Osteoblast (primary cell): ENCODE measurements at regions not wholly inside any gene's neighbourhood (a gene's known extent, or its start where the extent isn't known, plus 50 kb on each side); places are given as distances from the start of the nearest gene placed in this dataset. TPM values are rescaled to one million over a fixed set of nuclear protein-coding genes. Genes with fewer than 3 reads are reported as not detected.
"Not testable (repeated sequence)": the region's sequence is repeated elsewhere in the genome, so short reads cannot be mapped to it uniquely, and the experiment has no call there.

Experiments
- DNase-seq: peaks from one replicate; pipeline ENCODE4 v3.0.0; 2011; ENCODE audit warnings: low spot score, mixed read lengths; ENCODE audit not compliant: insufficient read length; ENCODE audit errors: missing footprints
- H2AFZ ChIP-seq: 2 replicates; pipeline ENCODE4 v1.6.0; 2011; ENCODE audit warnings: mild to moderate bottlenecking, low read length
- H3K27ac ChIP-seq: 2 replicates; pipeline ENCODE4 v1.5.1; 2011; ENCODE audit warnings: mild to moderate bottlenecking, low read depth, low read length, moderate library complexity
- H3K27me3 ChIP-seq: 2 replicates; pipeline ENCODE4 v1.6.0; 2012; ENCODE audit warnings: mild to moderate bottlenecking, control low read depth, inconsistent platforms, low read length, moderate library complexity; ENCODE audit not compliant: insufficient read depth
- H3K36me3 ChIP-seq: 2 replicates; pipeline ENCODE4 v1.5.1; 2011; ENCODE audit warnings: mild to moderate bottlenecking, low read length, control low read depth, moderate library complexity; ENCODE audit not compliant: insufficient read depth
- H3K4me1 ChIP-seq: 2 replicates; pipeline ENCODE4 v1.5.1; 2011; ENCODE audit warnings: mild to moderate bottlenecking, low read length, control low read depth, moderate library complexity; ENCODE audit not compliant: insufficient read depth
- H3K4me2 ChIP-seq: 2 replicates; pipeline ENCODE4 v1.6.0; 2011; ENCODE audit warnings: mild to moderate bottlenecking, low read length; ENCODE audit not compliant: insufficient read depth
- H3K4me3 ChIP-seq: fragments of 200-600 bp; sonication (generic); 3 replicates; pipeline ENCODE4 v1.5.1; 2012; ENCODE audit warnings: mild to moderate bottlenecking, low read length, inconsistent platforms; ENCODE audit not compliant: insufficient read depth
- H3K79me2 ChIP-seq: 2 replicates; pipeline ENCODE4 v1.6.0; 2012; ENCODE audit warnings: mild to moderate bottlenecking, low read length, control low read depth, inconsistent platforms; ENCODE audit not compliant: insufficient read depth
- H3K9me3 ChIP-seq: 2 replicates; pipeline ENCODE4 v1.5.1; 2011; ENCODE audit warnings: low read depth, low read length, control low read depth
- H4K20me1 ChIP-seq: 2 replicates; pipeline ENCODE4 v1.6.0; 2012; ENCODE audit warnings: mild to moderate bottlenecking, low read length, control low read depth; ENCODE audit not compliant: insufficient read depth
- CTCF ChIP-seq: IDR thresholded peaks from 2 replicates; pipeline ENCODE4 v1.5.1; 2011; ENCODE audit warnings: mild to moderate bottlenecking, low read depth, low read length, moderate library complexity; ENCODE audit errors: extremely low read depth
- small RNA-seq: library from RNA; depleted of rRNA; stranded (forward); fragments of <200 nt; gene quantifications from one replicate; pipeline ENCODE3, GENCODE V24; 2012

- not testable (repeated sequence) for H3K79me2 ChIP-seq, H3K4me1 ChIP-seq, H3K9me3 ChIP-seq, DNase-seq, H4K20me1 ChIP-seq, H3K27me3 ChIP-seq, H3K27ac ChIP-seq, H3K36me3 ChIP-seq, H2AFZ ChIP-seq
- peak overlapping the region; percentile 64 for H3K4me3 ChIP-seq
- H3K4me2 ChIP-seq: peak overlapping the region; percentile 28
Measured at GRCh38 chr9:64016246-64016645, 1268.8 kb downstream of the FOXD4L5 start.

GRCh38 chr9:64015136-64015535, 1269.9 kb downstream of the FOXD4L5 start:
- H3K27me3 ChIP-seq: no peaks in the 10 kb centered on the region

GRCh38 chr9:64014386-64015091, 1270.5 kb downstream of the FOXD4L5 start:
- H3K27ac ChIP-seq, H3K36me3 ChIP-seq, H2AFZ ChIP-seq, H3K4me1 ChIP-seq, H3K4me2 ChIP-seq, H4K20me1 ChIP-seq, H3K79me2 ChIP-seq, H3K9me3 ChIP-seq, H3K27me3 ChIP-seq, H3K4me3 ChIP-seq: not testable (repeated sequence)
- peak; percentile 29 for DNase-seq

More at GRCh38 chr9:64015136-64015535, 1269.9 kb downstream of the FOXD4L5 start:
- H4K20me1 ChIP-seq: no peaks in the 10 kb centered on the region
- no peaks in the 10 kb centered on the region for H3K4me1 ChIP-seq
- no peaks in the 10 kb centered on the region for H3K36me3 ChIP-seq
- TF ChIP-seq CTCF: no peak
- H3K79me2 ChIP-seq: no peaks in the 10 kb centered on the region
- H2AFZ ChIP-seq: no peak overlapping the region
- H3K9me3 ChIP-seq: no peaks in the 10 kb centered on the region
- H3K27ac ChIP-seq: no peak overlapping the region
- H3K4me2 ChIP-seq: no peak overlapping the region
- peak; percentile 15 for DNase-seq
- H3K4me3 ChIP-seq: no peak overlapping the region

- not testable (repeated sequence) for H3K79me2 ChIP-seq, H4K20me1 ChIP-seq, H3K4me2 ChIP-seq, H2AFZ ChIP-seq, H3K9me3 ChIP-seq, H3K27ac ChIP-seq, DNase-seq, H3K27me3 ChIP-seq, H3K36me3 ChIP-seq, H3K4me1 ChIP-seq, H3K4me3 ChIP-seq
Measured at GRCh38 chr9:64013122-64013521, 1271.9 kb downstream of the FOXD4L5 start.

- H3K4me2 ChIP-seq, H3K9me3 ChIP-seq, H3K79me2 ChIP-seq, DNase-seq, H4K20me1 ChIP-seq, H3K27ac ChIP-seq, H3K27me3 ChIP-seq, H2AFZ ChIP-seq, H3K4me3 ChIP-seq, H3K36me3 ChIP-seq, H3K4me1 ChIP-seq: not testable (repeated sequence)
Measured at GRCh38 chr9:64012014-64012413, 1273.0 kb downstream of the FOXD4L5 start.

- H3K9me3 ChIP-seq, H3K4me2 ChIP-seq, H3K4me3 ChIP-seq, H2AFZ ChIP-seq, DNase-seq, H3K79me2 ChIP-seq, H3K36me3 ChIP-seq, H3K4me1 ChIP-seq, H3K27ac ChIP-seq, H4K20me1 ChIP-seq, H3K27me3 ChIP-seq: not testable (repeated sequence)
Measured at GRCh38 chr9:63979741-63980140, 1305.3 kb downstream of the FOXD4L5 start.

Small RNA genes lying in the stretch of these regions (small RNA-seq; reads per million reads assigned to genes)
- gene RF00026: not detected
